HG03108 (cell line): ENCODE measurements at regions not wholly inside any gene's neighbourhood (a gene's known extent, or its start where the extent isn't known, plus 50 kb on each side); places are given as distances from the start of the nearest gene placed in this dataset.

Experiments
- ATAC-seq: cut with Tn5 transposase; IDR thresholded peaks from one replicate; pipeline ENCODE4 v1.9.1; 2021; ENCODE audit warnings: moderate library complexity; ENCODE audit not compliant: unreplicated experiment

- ATAC-seq, result no peak
Observed at GRCh38 chr1:204818998-204819397, 51.7 kb upstream of the NFASC start.

- ATAC-seq, result no peak
Observed at GRCh38 chr1:204819495-204819894, 51.2 kb upstream of the NFASC start.
